ENCODE measurements at regions not wholly inside any gene's neighbourhood (a gene's known extent, or its start where the extent isn't known, plus 50 kb on each side); places are given as distances from the start of the nearest gene placed in this dataset.

GRCh38 chr2:175436076-175436475 lies 254.6 kb upstream of the ATP5MC3 start:
- TF ChIP-seq EP300 (IDR thresholded peaks at IDR 0.05) (no peak), POLR2AphosphoS5 (IDR thresholded peaks at IDR 0.05) (no peak), POLR2A (IDR thresholded peaks at IDR 0.05) (no peak)
- TF ChIP-seq, protein P1, sequence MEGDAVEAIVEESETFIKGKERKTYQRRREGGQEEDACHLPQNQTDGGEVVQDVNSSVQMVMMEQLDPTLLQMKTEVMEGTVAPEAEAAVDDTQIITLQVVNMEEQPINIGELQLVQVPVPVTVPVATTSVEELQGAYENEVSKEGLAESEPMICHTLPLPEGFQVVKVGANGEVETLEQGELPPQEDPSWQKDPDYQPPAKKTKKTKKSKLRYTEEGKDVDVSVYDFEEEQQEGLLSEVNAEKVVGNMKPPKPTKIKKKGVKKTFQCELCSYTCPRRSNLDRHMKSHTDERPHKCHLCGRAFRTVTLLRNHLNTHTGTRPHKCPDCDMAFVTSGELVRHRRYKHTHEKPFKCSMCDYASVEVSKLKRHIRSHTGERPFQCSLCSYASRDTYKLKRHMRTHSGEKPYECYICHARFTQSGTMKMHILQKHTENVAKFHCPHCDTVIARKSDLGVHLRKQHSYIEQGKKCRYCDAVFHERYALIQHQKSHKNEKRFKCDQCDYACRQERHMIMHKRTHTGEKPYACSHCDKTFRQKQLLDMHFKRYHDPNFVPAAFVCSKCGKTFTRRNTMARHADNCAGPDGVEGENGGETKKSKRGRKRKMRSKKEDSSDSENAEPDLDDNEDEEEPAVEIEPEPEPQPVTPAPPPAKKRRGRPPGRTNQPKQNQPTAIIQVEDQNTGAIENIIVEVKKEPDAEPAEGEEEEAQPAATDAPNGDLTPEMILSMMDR (IDR thresholded peaks at IDR 0.05), result no peak
- no peaks in the 10 kb centered on the region for H3K27me3 ChIP-seq
- no peak overlapping the region for H3K27ac ChIP-seq
- ATAC-seq (ENCODE audit: low FRiP score in 2 of 2) (no peak), DNase-seq (no peak)
- H3K36me3 ChIP-seq, result no peaks in the 10 kb centered on the region
- no peak overlapping the region for H3K4me3 ChIP-seq
- no peaks in the 10 kb centered on the region for H3K9me3 ChIP-seq
- H3K4me1 ChIP-seq, result no peaks in the 10 kb centered on the region
- 91 to 98% methylated on average over 1 to 2 of the region's 2 CpGs for WGBS, 2 donors

DNA sequence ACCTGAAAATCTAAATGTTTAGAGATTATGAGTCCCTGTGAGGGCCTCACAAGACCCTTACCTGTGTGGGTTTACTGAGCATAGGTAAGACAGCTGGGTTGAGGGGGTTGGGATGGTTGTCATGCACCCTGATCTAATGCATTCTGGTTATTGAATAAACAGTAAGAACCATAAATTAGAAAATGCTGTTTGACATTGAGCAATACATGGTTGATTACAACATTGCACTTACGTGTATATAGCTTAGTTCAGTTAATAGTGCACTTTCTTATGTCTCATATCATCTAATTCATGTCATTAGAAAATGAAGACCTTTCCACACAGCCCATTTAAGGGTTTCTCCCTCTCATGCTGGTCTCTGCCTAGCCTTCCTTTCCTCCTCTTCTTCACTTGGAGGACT lies 253.5 kb upstream of the ATP5MC3 start:
- no peaks in the 10 kb centered on the region for H3K36me3 ChIP-seq
- 42 to 50% methylated on average over 1 of the region's 1 CpG for WGBS, 2 donors
- no peaks in the 10 kb centered on the region for H3K4me1 ChIP-seq
- TF ChIP-seq POLR2A (IDR thresholded peaks at IDR 0.05), result no peak
- TF ChIP-seq POLR2AphosphoS5 (IDR thresholded peaks at IDR 0.05), result no peak
- TF ChIP-seq, protein P1 (IDR thresholded peaks at IDR 0.05), result no peak
- H3K27ac ChIP-seq, result no peak overlapping the region
- DNase-seq (no peak), ATAC-seq (ENCODE audit: low FRiP score in 2 of 2) (no peak)
- no peaks in the 10 kb centered on the region for H3K9me3 ChIP-seq
- H3K27me3 ChIP-seq, result no peaks in the 10 kb centered on the region
- H3K4me3 ChIP-seq, result no peak overlapping the region

DNA sequence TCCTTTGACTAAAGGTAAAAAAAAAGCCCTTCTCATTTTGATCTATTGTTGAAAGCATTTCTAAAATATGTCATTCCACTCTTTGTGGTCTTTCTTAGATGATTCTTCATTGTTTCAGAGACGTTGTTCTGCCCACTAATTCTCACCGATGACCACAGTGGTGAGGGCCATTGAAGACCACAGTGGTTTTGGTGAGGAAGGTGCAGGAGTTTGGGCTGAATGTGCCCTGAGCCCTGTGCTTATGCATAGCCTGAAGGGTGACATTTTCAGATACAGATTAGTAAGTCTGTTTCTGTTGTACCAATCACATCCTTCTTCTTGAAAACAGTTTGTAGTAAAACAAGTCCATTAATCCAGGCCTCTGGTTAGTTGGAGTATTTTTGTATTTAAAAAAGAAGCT lies 251.3 kb upstream of the ATP5MC3 start:
- TF ChIP-seq EP300 (IDR thresholded peaks at IDR 0.05) (no peak), POLR2A (IDR thresholded peaks at IDR 0.05) (no peak)
- TF ChIP-seq, protein P1 (IDR thresholded peaks at IDR 0.05), result no peak
- no peaks in the 10 kb centered on the region for H3K4me1 ChIP-seq
- no peaks in the 10 kb centered on the region for H3K27me3 ChIP-seq
- 86 to 89% methylated on average over 2 of the region's 2 CpGs for WGBS, 2 donors
- H3K4me3 ChIP-seq, result no peak overlapping the region
- no peak overlapping the region for H3K27ac ChIP-seq
- ATAC-seq (ENCODE audit: low FRiP score in 2 of 2) (no peak), DNase-seq (no peak)
- H3K36me3 ChIP-seq, result no peaks in the 10 kb centered on the region
- peaks cover 0 to 3% (median 1%) of the 10 kb centered on the region in 4 donors for H3K9me3 ChIP-seq

DNA sequence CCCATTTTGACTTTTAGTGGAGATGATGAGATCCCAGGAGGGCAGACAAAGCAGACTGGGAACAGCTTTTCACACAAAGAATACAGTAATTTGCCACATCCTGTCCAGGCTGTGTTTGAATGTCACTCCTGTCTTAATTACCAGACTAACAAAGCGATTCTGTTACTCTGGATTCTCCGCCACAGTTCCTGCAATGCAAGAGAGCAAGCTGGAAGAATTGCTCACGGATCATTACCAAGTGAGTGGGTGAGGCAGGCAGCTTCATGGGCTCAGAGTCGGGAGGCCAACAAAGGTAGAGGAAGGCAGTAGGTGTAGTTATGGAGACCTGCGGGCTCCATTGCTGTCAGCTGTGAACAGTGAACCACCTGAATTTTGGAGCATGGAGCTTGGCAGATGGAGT lies 250.5 kb upstream of the ATP5MC3 start:
- H3K27me3 ChIP-seq, result no peaks in the 10 kb centered on the region
- no peaks in the 10 kb centered on the region for H3K4me1 ChIP-seq
- no peaks in the 10 kb centered on the region for H3K36me3 ChIP-seq
- DNase-seq (no peak), ATAC-seq (ENCODE audit: low FRiP score in 2 of 2) (no peak)
- 57 to 68% methylated on average over 5 of the region's 5 CpGs for WGBS, 2 donors
- H3K27ac ChIP-seq, result no peak overlapping the region
- TF ChIP-seq POLR2AphosphoS5 (IDR thresholded peaks at IDR 0.05) (no peak), EP300 (IDR thresholded peaks at IDR 0.05) (no peak)
- TF ChIP-seq, protein P1 (IDR thresholded peaks at IDR 0.05), result no peak
- no peak overlapping the region for H3K4me3 ChIP-seq
- H3K9me3 ChIP-seq, result peaks cover 0 to 3% (median 1%) of the 10 kb centered on the region in 4 donors

- H3K4me3 ChIP-seq, result no peak overlapping the region
- no peak for ATAC-seq (ENCODE audit: low FRiP score in 2 of 2)
- no peaks in the 10 kb centered on the region for H3K36me3 ChIP-seq
Measured at GRCh38 chr2:175431101-175431946, 249.8 kb upstream of the ATP5MC3 start.

More at GRCh38 chr2:175431101-175431946, 249.8 kb upstream of the ATP5MC3 start:
- Histone ChIP-seq H3K27me3 (no peaks in the 10 kb centered on the region), H3K9me3 (peaks cover 0 to 3% (median 1%) of the 10 kb centered on the region in 4 donors), H3K27ac (no peak overlapping the region), H3K4me1 (no peaks in the 10 kb centered on the region)
- no peak for DNase-seq
- WGBS, 2 donors, result 52 to 58% methylated on average over 4 of the region's 4 CpGs
- TF ChIP-seq, protein P1 (IDR thresholded peaks at IDR 0.05), result no peak
- TF ChIP-seq POLR2A (IDR thresholded peaks at IDR 0.05), result no peak
- no peak for TF ChIP-seq POLR2AphosphoS5 (IDR thresholded peaks at IDR 0.05)
- no peak for TF ChIP-seq EP300 (IDR thresholded peaks at IDR 0.05)
